GM23338 (cell line): ENCODE measurements at regions not wholly inside any gene's neighbourhood (a gene's known extent, or its start where the extent isn't known, plus 50 kb on each side); places are given as distances from the start of the nearest gene placed in this dataset.

Experiments
- ATAC-seq: fragments of 200-7000 bp; cut with Tn5 transposase; 3 replicates; pipeline ENCODE4 v1.9.1; 2020
- DNase-seq: peaks from one replicate; pipeline ENCODE4 v3.0.0-alpha.2; 2015; ENCODE audit warnings: low spot score
- H2AFZ ChIP-seq: fragments of 200-600 bp; sonication (generic); 2 replicates; pipeline ENCODE4 v1.8.0; 2016; ENCODE audit warnings: antibody characterized with exemption, mild to moderate bottlenecking, moderate library complexity
- H3F3A ChIP-seq: fragments of 200-600 bp; sonication (generic); replicated peaks from 2 replicates; pipeline ENCODE4 v1.8.0; 2017; ENCODE audit warnings: antibody characterized with exemption, mixed run types, low read depth
- H3K27ac ChIP-seq: fragments of 200-600 bp; sonication (generic); 2 replicates; pipeline ENCODE4 v1.6.1; 2016; ENCODE audit warnings: low read depth
- H3K27me3 ChIP-seq: fragments of 200-600 bp; sonication (generic); 2 replicates; pipeline ENCODE4 v1.8.0; 2016; ENCODE audit warnings: mild to moderate bottlenecking, mixed run types, moderate library complexity; ENCODE audit not compliant: insufficient read depth
- H3K36me3 ChIP-seq: fragments of 200-600 bp; sonication (generic); 2 replicates; pipeline ENCODE4 v1.8.0; 2016; ENCODE audit warnings: mild to moderate bottlenecking; ENCODE audit not compliant: insufficient read depth
- H3K4me1 ChIP-seq: fragments of 200-600 bp; sonication (generic); 2 replicates; pipeline ENCODE4 v1.8.0; 2016; ENCODE audit warnings: mild to moderate bottlenecking, moderate library complexity; ENCODE audit not compliant: insufficient read depth
- H3K4me2 ChIP-seq: fragments of 200-600 bp; sonication (generic); 2 replicates; pipeline ENCODE4 v1.7.1; 2017; ENCODE audit warnings: mixed run types
- H3K4me3 ChIP-seq: fragments of 200-600 bp; sonication (generic); 2 replicates; pipeline ENCODE4 v1.6.1; 2016; ENCODE audit warnings: mixed run types
- H3K79me2 ChIP-seq: fragments of 200-600 bp; sonication (generic); replicated peaks from 2 replicates; pipeline ENCODE4 v1.8.0; 2017; ENCODE audit warnings: mild to moderate bottlenecking; ENCODE audit not compliant: insufficient read depth
- H3K9me2 ChIP-seq: fragments of 200-600 bp; sonication (generic); 2 replicates; pipeline ENCODE4 v1.8.0; 2017; ENCODE audit not compliant: insufficient read depth
- H4K20me1 ChIP-seq: fragments of 200-600 bp; sonication (generic); replicated peaks from 2 replicates; pipeline ENCODE4 v1.8.0; 2017; ENCODE audit warnings: mild to moderate bottlenecking; ENCODE audit not compliant: insufficient read depth
- H3K27ac Mint-ChIP-seq: 2 replicates; pipeline ENCODE4 v1.8.0; 2020; ENCODE audit warnings: inconsistent platforms, mild to moderate bottlenecking, moderate library complexity, mixed read lengths
- H3K27me3 Mint-ChIP-seq: 3 replicates; pipeline ENCODE4 v1.8.0; 2022; ENCODE audit warnings: low read depth, mild to moderate bottlenecking, moderate library complexity, mixed read lengths, inconsistent platforms; ENCODE audit not compliant: insufficient read depth, poor library complexity
- H3K36me3 Mint-ChIP-seq: 3 replicates; pipeline ENCODE4 v1.8.0; 2021; ENCODE audit warnings: low read depth, mild to moderate bottlenecking, inconsistent platforms, moderate library complexity, mixed read lengths
- H3K4me1 Mint-ChIP-seq: 3 replicates; pipeline ENCODE4 v1.8.0; 2020; ENCODE audit warnings: mild to moderate bottlenecking, inconsistent platforms, mixed read lengths
- H3K4me3 Mint-ChIP-seq: 3 replicates; pipeline ENCODE4 v1.8.0; 2021; ENCODE audit warnings: moderate library complexity, mild to moderate bottlenecking, inconsistent platforms, mixed read lengths
- H3K9me3 Mint-ChIP-seq: 3 replicates; pipeline ENCODE4 v1.8.0; 2020; ENCODE audit warnings: moderate library complexity, mild to moderate bottlenecking, inconsistent platforms, mixed read lengths
- CTCF ChIP-seq, 2 experiments: fragments of 200-600 bp in 1 of 2; sonication (generic) in 1 of 2; conservative IDR thresholded peaks; 2 replicates each; pipeline versions ENCODE4 v1.5.1 to v1.6.1; 2016 to 2017; ENCODE audit warnings: antibody characterized with exemption in 2 of 2, low read depth in 2 of 2, mild to moderate bottlenecking in 2 of 2, moderate library complexity in 1 of 2
- EZH2phosphoT487 ChIP-seq: fragments of 200-600 bp; sonication (generic); IDR thresholded peaks from one replicate; pipeline ENCODE4 v1.8.1; 2018; ENCODE audit warnings: antibody characterized with exemption; ENCODE audit not compliant: unreplicated experiment
- NANOG ChIP-seq: IDR thresholded peaks from 2 replicates; pipeline ENCODE4 v1.6.1; 2016; ENCODE audit warnings: antibody characterized with exemption, borderline replicate concordance
- POLR2AphosphoS5 ChIP-seq: IDR thresholded peaks from 2 replicates; pipeline ENCODE4 v1.6.1; 2016; ENCODE audit warnings: antibody characterized with exemption, low read depth
- ZNF462 ChIP-seq: fragments of 250-450 bp; sonication (Bioruptor Pico); IDR thresholded peaks from 2 replicates; pipeline ENCODE4 v1.5.0; 2020; ENCODE audit warnings: mild to moderate bottlenecking, moderate library complexity

GRCh38 chr1:14259191-14259757, 339.2 kb upstream of the KAZN start (continued):
- TF ChIP-seq ZNF462 (CRISPR knock-in tag) (no peak), POLR2AphosphoS5 (no peak), NANOG (no peak), CTCF (conservative IDR thresholded peaks at IDR 0.05; ENCODE audit: low read depth in 2 of 2) (no peak), EZH2phosphoT487 (no peak)

DNA sequence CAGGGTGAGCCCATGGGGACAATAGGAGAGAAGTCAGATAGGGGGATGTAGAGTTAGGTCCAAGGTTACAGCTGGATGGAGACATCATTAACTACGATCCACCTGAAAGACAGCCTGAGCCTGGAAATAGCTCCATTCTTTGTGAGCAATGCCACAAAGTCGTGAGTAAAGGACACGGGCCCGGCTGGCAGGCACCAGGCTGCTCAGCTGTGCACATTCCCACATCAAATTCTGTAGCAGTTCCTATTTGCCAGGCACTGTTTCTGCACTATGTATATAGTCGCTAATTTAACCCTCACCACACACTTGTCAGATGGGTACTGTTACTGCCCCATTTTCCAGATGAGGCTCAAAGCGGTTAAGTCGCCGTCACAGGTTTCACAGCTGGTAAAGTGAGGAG, 338.0 kb upstream of the KAZN start:
- H3K27me3 Mint-ChIP-seq = peaks cover 2% of the 10 kb centered on the region
- Histone ChIP-seq H3K9me2 (no peaks in the 10 kb centered on the region), H3K27me3 (no peaks in the 10 kb centered on the region), H3K4me2 (no peak overlapping the region), H3K4me1 (peaks cover 10% of the 10 kb centered on the region), H2AFZ (no peak overlapping the region), H3K79me2 (no peaks in the 10 kb centered on the region), H3K4me3 (no peak overlapping the region), H3K27ac (no peak overlapping the region), H3K36me3 (no peaks in the 10 kb centered on the region), H4K20me1 (no peaks in the 10 kb centered on the region), H3F3A (no peaks in the 10 kb centered on the region)
- peaks cover 10% of the 10 kb centered on the region for H3K4me1 Mint-ChIP-seq
- H3K36me3 Mint-ChIP-seq = peaks cover 3% of the 10 kb centered on the region; the same call in 1 of the 3 replicates
- DNase-seq (no peak), ATAC-seq (no peak)
- TF ChIP-seq CTCF (conservative IDR thresholded peaks at IDR 0.05; ENCODE audit: low read depth in 2 of 2) = no peak
- H3K9me3 Mint-ChIP-seq = peaks cover 3% of the 10 kb centered on the region; the same call in 1 of the 3 replicates
- H3K4me3 Mint-ChIP-seq = no peak overlapping the region
- H3K27ac Mint-ChIP-seq = no peak overlapping the region
